Neural cell (in vitro differentiated cells): ENCODE measurements at regions not wholly inside any gene's neighbourhood (a gene's known extent, or its start where the extent isn't known, plus 50 kb on each side); places are given as distances from the start of the nearest gene placed in this dataset.

ENCODE experiments used
- H2AFZ ChIP-seq: fragments of 200-600, 300-800 bp; sonication (generic), shearing (Covaris generic); 2 replicates; pipeline ENCODE4 v1.6.0; 2014; ENCODE audit warnings: low read depth, mild to moderate bottlenecking, antibody characterized with exemption, low read length, moderate library complexity
- H3F3A ChIP-seq: fragments of 200-600 bp; shearing (Covaris generic); 2 replicates; pipeline ENCODE4 v1.6.1; 2016; ENCODE audit warnings: mild to moderate bottlenecking, moderate library complexity, mixed read lengths, antibody characterized with exemption, low read length; ENCODE audit not compliant: insufficient read depth, poor library complexity, severe bottlenecking
- H3K27ac ChIP-seq: fragments of 200-600, 300-800 bp; sonication (generic), shearing (Covaris generic); 2 replicates; pipeline ENCODE4 v1.5.1; 2014; ENCODE audit warnings: mild to moderate bottlenecking, low read length, moderate library complexity
- H3K27me3 ChIP-seq: fragments of 300-800, 200-600 bp; sonication (generic), shearing (Covaris generic); 2 replicates; pipeline ENCODE4 v1.6.0; 2014; ENCODE audit warnings: mild to moderate bottlenecking, low read depth, low read length, moderate library complexity; ENCODE audit not compliant: insufficient read depth
- H3K36me3 ChIP-seq: fragments of 300-800, 200-600 bp; sonication (generic), shearing (Covaris generic); 2 replicates; pipeline ENCODE4 v1.5.1; 2014; ENCODE audit warnings: mild to moderate bottlenecking, antibody characterized with exemption, low read length, moderate library complexity; ENCODE audit not compliant: insufficient read depth
- H3K4me2 ChIP-seq: fragments of 300-800, 200-600 bp; sonication (generic), shearing (Covaris generic); 2 replicates; pipeline ENCODE4 v1.6.0; 2014; ENCODE audit warnings: mild to moderate bottlenecking, low read length
- H3K4me3 ChIP-seq: fragments of 300-800, 200-600 bp; sonication (generic), shearing (Covaris generic); 2 replicates; pipeline ENCODE4 v1.5.1; 2014; ENCODE audit warnings: mild to moderate bottlenecking, low read length, moderate library complexity
- H3K79me2 ChIP-seq: fragments of 200-600 bp; shearing (Covaris generic); replicated peaks from 2 replicates; pipeline ENCODE4 v1.6.0; 2014; ENCODE audit warnings: mild to moderate bottlenecking, low read length, moderate library complexity; ENCODE audit not compliant: insufficient read depth
- H3K9ac ChIP-seq: fragments of 300-800, 200-600 bp; sonication (generic), shearing (Covaris generic); 2 replicates; pipeline ENCODE4 v1.6.1; 2016; ENCODE audit warnings: mild to moderate bottlenecking, low read length, mixed read lengths
- H3K9me2 ChIP-seq: fragments of 200-600 bp; shearing (Covaris generic); 2 replicates; pipeline ENCODE4 v1.6.1; 2016; ENCODE audit warnings: mild to moderate bottlenecking, low read length, mixed read lengths; ENCODE audit not compliant: insufficient read depth
- H3K9me3 ChIP-seq: fragments of 200-600, 300-800 bp; sonication (generic), shearing (Covaris generic); 2 replicates; pipeline ENCODE4 v1.6.1; 2016; ENCODE audit warnings: mild to moderate bottlenecking, mixed run types, low read length, moderate library complexity, mixed read lengths
- H4K20me1 ChIP-seq: fragments of 200-600 bp; shearing (Covaris generic); 2 replicates; pipeline ENCODE4 v1.6.1; 2016; ENCODE audit warnings: mild to moderate bottlenecking, mixed run types; ENCODE audit not compliant: insufficient read depth
- CTCF ChIP-seq: fragments of 450-650 bp; IDR thresholded peaks from 2 replicates; pipeline ENCODE4 v1.5.1; 2014; ENCODE audit warnings: antibody characterized with exemption, mild to moderate bottlenecking, moderate library complexity; ENCODE audit not compliant: poor library complexity, severe bottlenecking
- EP300 ChIP-seq: fragments of 450-650 bp; conservative IDR thresholded peaks from 2 replicates; pipeline ENCODE4 v1.6.1; 2014; ENCODE audit warnings: antibody characterized with exemption, mild to moderate bottlenecking, moderate library complexity; ENCODE audit not compliant: poor library complexity, severe bottlenecking
- EZH2 ChIP-seq: fragments of 200-600, 300-800 bp; shearing (Covaris generic), sonication (generic); IDR thresholded peaks from 2 replicates; pipeline ENCODE4 v1.6.1; 2014; ENCODE audit warnings: antibody characterized with exemption, low read length, borderline replicate concordance, mild to moderate bottlenecking; ENCODE audit not compliant: insufficient read depth, poor library complexity, severe bottlenecking
- MXI1 ChIP-seq: fragments of 450-650 bp; conservative IDR thresholded peaks from 2 replicates; pipeline ENCODE4 v1.6.1; 2014; ENCODE audit warnings: antibody characterized with exemption, mild to moderate bottlenecking; ENCODE audit not compliant: poor library complexity, severe bottlenecking
- POLR2AphosphoS5 ChIP-seq: IDR thresholded peaks from 2 replicates; pipeline ENCODE4 v1.6.1; 2012
- RAD21 ChIP-seq: fragments of 450-650 bp; conservative IDR thresholded peaks from 2 replicates; pipeline ENCODE4 v1.6.1; 2014; ENCODE audit warnings: antibody characterized with exemption, mild to moderate bottlenecking, moderate library complexity
- SMC3 ChIP-seq: fragments of 450-650 bp; conservative IDR thresholded peaks from 2 replicates; pipeline ENCODE4 v1.6.1; 2014; ENCODE audit warnings: antibody characterized with exemption, mild to moderate bottlenecking, moderate library complexity; ENCODE audit not compliant: poor library complexity
- TAF1 ChIP-seq: IDR thresholded peaks from 2 replicates; pipeline ENCODE4 v1.6.1; 2012; ENCODE audit warnings: low read depth
- TF ChIP-seq, protein P1 (sequence below): IDR thresholded peaks from 2 replicates; pipeline ENCODE4 v1.6.1; 2012; ENCODE audit warnings: borderline replicate concordance

DNA sequence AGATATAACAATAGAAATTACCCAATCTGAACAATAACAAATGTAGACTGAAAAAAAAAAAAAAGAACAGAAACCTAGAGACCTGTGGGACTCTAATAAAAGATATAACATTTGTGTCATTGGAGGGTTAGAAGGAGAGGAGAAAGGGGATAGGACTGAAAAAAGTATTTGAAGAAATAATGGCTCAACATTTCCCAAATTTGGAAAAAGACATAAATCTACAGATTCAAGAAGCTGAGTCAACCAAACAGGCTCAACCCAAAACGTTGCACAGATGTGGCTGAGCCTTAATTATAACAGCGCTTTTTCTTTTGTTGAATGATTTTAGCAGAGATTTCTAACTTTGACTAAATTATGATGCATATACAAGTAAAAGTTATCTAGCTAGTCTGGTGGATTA lies 131.3 kb downstream of the TMTC3 start:
- Histone ChIP-seq H3K9ac (no peak overlapping the region), H3K4me2 (no peak overlapping the region), H3K27ac (no peak overlapping the region), H3K9me3 (no peaks in the 10 kb centered on the region), H3F3A (no peaks in the 10 kb centered on the region), H4K20me1 (no peaks in the 10 kb centered on the region), H3K27me3 (no peaks in the 10 kb centered on the region), H3K9me2 (no peaks in the 10 kb centered on the region), H3K4me3 (no peak overlapping the region), H3K79me2 (no peaks in the 10 kb centered on the region), H2AFZ (no peak overlapping the region), H3K36me3 (no peaks in the 10 kb centered on the region)
- no peak for TF ChIP-seq POLR2AphosphoS5

GRCh38 chr12:88273875-88274274 lies 131.8 kb downstream of the TMTC3 start:
- Histone ChIP-seq H3K9ac (no peak overlapping the region), H3K9me2 (no peaks in the 10 kb centered on the region), H3K27me3 (no peaks in the 10 kb centered on the region), H4K20me1 (no peaks in the 10 kb centered on the region), H3K36me3 (no peaks in the 10 kb centered on the region), H3K4me3 (no peak overlapping the region), H3K4me2 (no peak overlapping the region), H3K27ac (no peak overlapping the region), H2AFZ (no peak overlapping the region), H3K79me2 (no peaks in the 10 kb centered on the region), H3K9me3 (no peaks in the 10 kb centered on the region), H3F3A (no peaks in the 10 kb centered on the region)
- TF ChIP-seq TAF1 (no peak), EZH2 (no peak), POLR2AphosphoS5 (no peak), MXI1 (no peak), EP300 (no peak), CTCF (no peak), RAD21 (no peak), SMC3 (no peak)
- TF ChIP-seq, protein P1, sequence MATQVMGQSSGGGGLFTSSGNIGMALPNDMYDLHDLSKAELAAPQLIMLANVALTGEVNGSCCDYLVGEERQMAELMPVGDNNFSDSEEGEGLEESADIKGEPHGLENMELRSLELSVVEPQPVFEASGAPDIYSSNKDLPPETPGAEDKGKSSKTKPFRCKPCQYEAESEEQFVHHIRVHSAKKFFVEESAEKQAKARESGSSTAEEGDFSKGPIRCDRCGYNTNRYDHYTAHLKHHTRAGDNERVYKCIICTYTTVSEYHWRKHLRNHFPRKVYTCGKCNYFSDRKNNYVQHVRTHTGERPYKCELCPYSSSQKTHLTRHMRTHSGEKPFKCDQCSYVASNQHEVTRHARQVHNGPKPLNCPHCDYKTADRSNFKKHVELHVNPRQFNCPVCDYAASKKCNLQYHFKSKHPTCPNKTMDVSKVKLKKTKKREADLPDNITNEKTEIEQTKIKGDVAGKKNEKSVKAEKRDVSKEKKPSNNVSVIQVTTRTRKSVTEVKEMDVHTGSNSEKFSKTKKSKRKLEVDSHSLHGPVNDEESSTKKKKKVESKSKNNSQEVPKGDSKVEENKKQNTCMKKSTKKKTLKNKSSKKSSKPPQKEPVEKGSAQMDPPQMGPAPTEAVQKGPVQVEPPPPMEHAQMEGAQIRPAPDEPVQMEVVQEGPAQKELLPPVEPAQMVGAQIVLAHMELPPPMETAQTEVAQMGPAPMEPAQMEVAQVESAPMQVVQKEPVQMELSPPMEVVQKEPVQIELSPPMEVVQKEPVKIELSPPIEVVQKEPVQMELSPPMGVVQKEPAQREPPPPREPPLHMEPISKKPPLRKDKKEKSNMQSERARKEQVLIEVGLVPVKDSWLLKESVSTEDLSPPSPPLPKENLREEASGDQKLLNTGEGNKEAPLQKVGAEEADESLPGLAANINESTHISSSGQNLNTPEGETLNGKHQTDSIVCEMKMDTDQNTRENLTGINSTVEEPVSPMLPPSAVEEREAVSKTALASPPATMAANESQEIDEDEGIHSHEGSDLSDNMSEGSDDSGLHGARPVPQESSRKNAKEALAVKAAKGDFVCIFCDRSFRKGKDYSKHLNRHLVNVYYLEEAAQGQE = no peak
